ENCODE measurements at regions not wholly inside any gene's neighbourhood (a gene's known extent, or its start where the extent isn't known, plus 50 kb on each side); places are given as distances from the start of the nearest gene placed in this dataset.
"Not testable (repeated sequence)": the region's sequence is repeated elsewhere in the genome, so short reads cannot be mapped to it uniquely, and the experiment has no call there.

- DNase-seq (ENCODE audit: low spot score in 2 of 2); H3K9me3 ChIP-seq; H3K4me1 ChIP-seq; H3K27ac ChIP-seq; H3K4me3 ChIP-seq; intact Hi-C loops (cut with DNase I; ENCODE audit: low total_unique reads); H3K27me3 ChIP-seq; H3K36me3 ChIP-seq: not testable (repeated sequence)
Observed at GRCh38 chr21:25531538-25532250, 75.6 kb downstream of the MRPL39 start.

GRCh38 chr21:25528515-25528914 lies 78.8 kb downstream of the MRPL39 start:
- Histone ChIP-seq H3K4me3 (no peak overlapping the region), H3K36me3 (no peaks in the 10 kb centered on the region), H3K9me3 (no peaks in the 10 kb centered on the region), H3K27ac (no peak overlapping the region), H3K4me1 (no peaks in the 10 kb centered on the region), H3K27me3 (no peaks in the 10 kb centered on the region)
- no peak for DNase-seq (ENCODE audit: low spot score in 2 of 2)
- no peak for TF ChIP-seq POLR2AphosphoS5 (IDR thresholded peaks at IDR 0.05)
- no peak for TF ChIP-seq CTCF (IDR thresholded peaks at IDR 0.05)
- no peak for TF ChIP-seq POLR2A (IDR thresholded peaks at IDR 0.05)
- intact Hi-C loops (cut with DNase I; ENCODE audit: low total_unique reads) = no loop called here

GRCh38 chr21:25518491-25518911 lies 88.8 kb downstream of the MRPL39 start:
- no peak for DNase-seq (ENCODE audit: low spot score in 2 of 2)
- H3K4me1 ChIP-seq = no peaks in the 10 kb centered on the region
- intact Hi-C loops (cut with DNase I; ENCODE audit: low total_unique reads) = no loop called here
- H3K27me3 ChIP-seq = no peaks in the 10 kb centered on the region
- TF ChIP-seq CTCF (IDR thresholded peaks at IDR 0.05) (no peak), POLR2A (IDR thresholded peaks at IDR 0.05) (no peak), POLR2AphosphoS5 (IDR thresholded peaks at IDR 0.05) (no peak)
- no peak overlapping the region for H3K4me3 ChIP-seq
- H3K36me3 ChIP-seq = no peaks in the 10 kb centered on the region
- H3K9me3 ChIP-seq = no peaks in the 10 kb centered on the region
- no peak overlapping the region for H3K27ac ChIP-seq

- no peak for TF ChIP-seq POLR2A (IDR thresholded peaks at IDR 0.05)
- TF ChIP-seq CTCF (IDR thresholded peaks at IDR 0.05) = no peak
- TF ChIP-seq POLR2AphosphoS5 (IDR thresholded peaks at IDR 0.05) = no peak
- intact Hi-C loops (cut with DNase I; ENCODE audit: low total_unique reads) = no loop called here
Observed at GRCh38 chr21:25515484-25516405, 91.5 kb downstream of the MRPL39 start.

GRCh38 chr21:25513810-25514209 lies 93.5 kb downstream of the MRPL39 start:
- no peak for DNase-seq (ENCODE audit: low spot score in 2 of 2)
- TF ChIP-seq POLR2A (IDR thresholded peaks at IDR 0.05) (no peak), POLR2AphosphoS5 (IDR thresholded peaks at IDR 0.05) (no peak), CTCF (IDR thresholded peaks at IDR 0.05) (no peak)
- Histone ChIP-seq H3K36me3 (no peaks in the 10 kb centered on the region), H3K4me3 (no peak overlapping the region), H3K27ac (no peak overlapping the region), H3K27me3 (no peaks in the 10 kb centered on the region), H3K9me3 (no peaks in the 10 kb centered on the region), H3K4me1 (no peaks in the 10 kb centered on the region)
- intact Hi-C loops (cut with DNase I; ENCODE audit: low total_unique reads) = no loop called here

More at GRCh38 chr21:25515484-25516405, 91.5 kb downstream of the MRPL39 start:
- no peaks in the 10 kb centered on the region for H3K9me3 ChIP-seq
- no peak overlapping the region for H3K27ac ChIP-seq
- no peaks in the 10 kb centered on the region for H3K36me3 ChIP-seq
- no peaks in the 10 kb centered on the region for H3K27me3 ChIP-seq
- no peak for DNase-seq (ENCODE audit: low spot score in 2 of 2)
- no peak overlapping the region for H3K4me3 ChIP-seq
- H3K4me1 ChIP-seq = no peaks in the 10 kb centered on the region
